Stomach (tissue), 4 donors: ENCODE measurements at regions not wholly inside any gene's neighbourhood (a gene's known extent, or its start where the extent isn't known, plus 50 kb on each side); places are given as distances from the start of the nearest gene placed in this dataset.

Experiments used
- CTCF ChIP-seq, 7 experiments: fragments of 450-650 bp in 4 of 7; fragments of 200-600 bp in 3 of 7; sonication (generic) in 3 of 7; IDR thresholded peaks; one replicate each; pipeline ENCODE4 v1.5.1; 2016 to 2019; ENCODE audit warnings: antibody characterized with exemption in 7 of 7, control low read depth in 2 of 7, mild to moderate bottlenecking in 1 of 7
- EP300 ChIP-seq: sonication (generic); formaldehyde crosslinking; IDR thresholded peaks from one replicate; pipeline ENCODE4 v1.6.1; 2017; ENCODE audit warnings: antibody characterized with exemption
- POLR2A ChIP-seq, 4 donors: fragments of 450-650 bp; IDR thresholded peaks; one replicate each; pipeline ENCODE4 v1.6.1; 2016; ENCODE audit warnings: antibody characterized with exemption in 4 of 4, control low read depth in 2 of 4, mild to moderate bottlenecking in 1 of 4, moderate library complexity in 1 of 4
- POLR2AphosphoS5 ChIP-seq, 3 donors: sonication (generic); formaldehyde crosslinking; IDR thresholded peaks; one replicate each; pipeline ENCODE4 v1.6.1; 2016; ENCODE audit warnings: antibody characterized with exemption in 3 of 3

GRCh38 chr7:18295781-18296423 is 199.6 kb upstream of the HDAC9 start:
- TF ChIP-seq CTCF (IDR thresholded peaks at IDR 0.05) (no peak), EP300 (no peak), POLR2A (IDR thresholded peaks at IDR 0.05) (no peak), POLR2AphosphoS5 (IDR thresholded peaks at IDR 0.05) (no peak)
